GM21825 (cell line): ENCODE measurements at regions not wholly inside any gene's neighbourhood (a gene's known extent, or its start where the extent isn't known, plus 50 kb on each side); places are given as distances from the start of the nearest gene placed in this dataset.

ENCODE experiments used
- ATAC-seq: cut with Tn5 transposase; IDR thresholded peaks from one replicate; pipeline ENCODE4 v1.9.1; 2021; ENCODE audit warnings: mild to moderate bottlenecking, moderate library complexity; ENCODE audit not compliant: unreplicated experiment

DNA sequence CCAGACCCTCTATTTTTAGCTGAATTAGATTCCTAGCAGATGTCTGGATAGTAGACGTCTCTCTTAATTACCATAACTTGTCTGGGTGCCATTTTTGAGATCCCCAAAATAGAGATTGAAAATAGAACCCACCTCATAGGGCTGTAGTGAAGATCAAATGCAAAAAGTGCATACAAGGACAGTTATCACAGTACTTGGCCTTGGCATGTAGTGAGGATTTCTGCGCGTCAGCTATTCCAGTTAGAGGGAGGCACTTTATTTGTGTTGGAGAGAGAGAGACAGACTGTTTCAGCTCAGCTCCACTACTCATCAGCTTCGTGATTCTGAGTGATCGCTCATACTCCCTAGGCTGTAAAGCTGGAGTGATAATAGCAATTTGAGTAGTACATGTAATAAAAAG, 59.6 kb upstream of the CDH13 start:
- ATAC-seq, result no peak

DNA sequence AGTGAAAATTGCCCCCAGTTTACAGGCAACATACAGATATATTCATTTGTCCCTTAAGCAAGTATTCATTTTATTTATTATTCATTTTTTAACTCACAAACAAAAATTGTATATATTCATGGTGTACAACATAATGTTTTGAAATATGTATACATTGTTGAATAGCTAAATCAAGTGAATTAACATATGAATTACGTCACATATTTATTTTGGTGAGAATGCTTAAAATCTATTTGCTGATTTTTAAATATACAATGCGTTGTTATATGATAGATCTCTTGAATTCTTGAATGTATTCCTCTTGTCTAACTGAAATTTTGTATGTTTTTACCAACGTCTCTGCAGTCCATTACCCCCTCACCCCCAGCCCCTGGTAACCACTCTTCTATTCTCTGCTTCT, 63.4 kb upstream of the CDH13 start:
- ATAC-seq, result no peak

DNA sequence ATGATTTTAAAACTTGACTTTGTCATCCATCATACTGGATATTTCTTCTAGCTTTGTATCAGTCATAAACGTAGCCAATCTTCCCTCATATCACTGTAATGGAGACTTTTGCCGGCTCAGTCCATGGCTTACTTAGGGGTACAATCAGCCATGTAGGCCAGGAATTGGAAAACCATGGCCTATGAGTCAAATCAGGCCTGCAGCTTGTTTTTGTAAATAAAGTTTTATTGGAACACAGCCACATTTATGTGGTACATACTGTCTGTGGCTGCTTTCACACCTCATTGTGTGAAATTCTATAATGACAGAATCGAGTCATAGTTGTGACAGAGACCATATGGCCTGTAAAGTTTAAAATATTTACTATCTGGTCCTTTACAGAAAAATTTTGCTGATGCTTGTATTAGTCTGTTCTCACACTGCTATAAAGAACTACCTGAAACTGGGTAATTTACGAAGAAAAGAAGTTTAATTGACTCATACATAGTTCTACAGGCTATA, 64.5 kb upstream of the CDH13 start:
- no peak for ATAC-seq

DNA sequence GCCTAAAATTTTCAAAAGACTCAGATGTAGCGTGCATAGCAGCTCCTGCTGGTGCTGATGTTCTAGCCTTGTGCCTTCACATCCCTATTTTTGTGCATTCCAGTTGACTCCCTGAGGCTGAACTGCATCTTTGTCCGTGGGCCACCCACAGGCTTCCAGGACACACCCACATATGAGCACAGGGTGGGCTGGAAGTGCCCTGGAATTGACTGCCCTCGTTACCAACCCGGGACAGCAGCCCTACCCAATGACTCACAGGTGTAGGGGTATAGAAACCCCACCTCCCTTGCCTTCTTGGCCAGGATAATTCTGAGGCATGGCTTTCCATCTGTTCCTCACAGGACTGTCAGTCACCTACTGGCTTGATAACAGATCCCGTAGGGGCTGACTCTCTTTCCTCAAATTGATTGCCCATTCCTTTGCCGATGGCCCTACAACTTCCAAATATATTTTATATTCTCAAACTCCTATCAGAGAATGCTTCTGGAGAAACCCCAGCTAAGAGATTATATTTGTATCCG, 65.9 kb upstream of the CDH13 start:
- ATAC-seq, result no peak

DNA sequence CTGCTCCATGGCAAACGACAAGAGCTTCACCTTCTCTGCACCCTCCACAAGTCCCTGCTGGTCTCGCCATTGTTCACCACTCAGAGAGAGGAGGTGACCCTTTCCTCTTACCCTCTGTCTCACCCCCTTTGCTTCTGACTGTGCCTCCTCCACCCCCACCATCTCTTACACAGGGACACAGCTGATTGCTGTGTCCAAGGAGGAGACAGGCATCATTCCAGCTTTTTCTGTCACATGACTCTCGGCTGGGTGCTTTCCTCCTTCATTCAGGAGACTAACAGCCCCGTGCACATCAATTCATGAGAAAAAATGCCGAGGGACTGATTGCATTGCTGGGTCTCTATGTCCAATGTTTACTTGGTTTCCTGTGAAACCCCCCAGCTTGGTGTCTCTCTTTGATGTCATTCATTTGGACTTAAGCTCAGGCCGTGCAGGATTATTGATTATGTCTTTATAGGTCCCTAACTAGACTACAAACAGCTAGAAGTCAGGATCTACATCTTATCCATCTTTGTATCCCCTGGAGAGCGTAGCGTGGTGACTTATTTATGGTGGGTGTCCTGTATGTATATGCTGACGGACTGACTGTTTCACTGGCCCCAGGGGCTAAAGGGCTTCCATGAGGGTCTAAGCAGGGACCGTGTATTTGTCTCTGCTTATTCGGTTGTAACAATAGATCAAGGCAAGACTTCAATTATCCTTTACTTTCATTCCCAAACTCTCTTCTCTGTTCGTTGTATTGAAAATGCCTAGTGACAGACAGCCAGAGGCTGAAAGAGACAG, 82.2 kb upstream of the CDH13 start:
- ATAC-seq, result no peak

DNA sequence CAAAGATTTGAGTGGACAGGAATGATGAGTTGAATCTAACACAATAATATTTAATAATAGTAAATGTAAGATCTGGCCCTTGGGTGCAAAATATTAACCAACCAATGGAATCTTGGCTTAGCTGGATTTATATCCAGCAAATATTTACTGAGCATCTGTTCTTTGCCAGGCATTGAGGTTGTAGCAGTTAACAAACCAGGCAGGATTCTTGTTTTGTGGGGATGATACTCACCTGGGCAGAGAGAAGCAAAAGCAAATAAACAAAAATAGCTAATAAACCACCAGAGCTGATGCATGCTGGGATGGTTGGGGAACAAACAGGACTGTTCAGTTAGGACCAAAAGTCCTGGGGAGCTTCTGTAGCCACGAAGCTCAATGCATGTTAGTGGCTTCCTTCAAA, 84.1 kb upstream of the CDH13 start:
- ATAC-seq, result no peak

DNA sequence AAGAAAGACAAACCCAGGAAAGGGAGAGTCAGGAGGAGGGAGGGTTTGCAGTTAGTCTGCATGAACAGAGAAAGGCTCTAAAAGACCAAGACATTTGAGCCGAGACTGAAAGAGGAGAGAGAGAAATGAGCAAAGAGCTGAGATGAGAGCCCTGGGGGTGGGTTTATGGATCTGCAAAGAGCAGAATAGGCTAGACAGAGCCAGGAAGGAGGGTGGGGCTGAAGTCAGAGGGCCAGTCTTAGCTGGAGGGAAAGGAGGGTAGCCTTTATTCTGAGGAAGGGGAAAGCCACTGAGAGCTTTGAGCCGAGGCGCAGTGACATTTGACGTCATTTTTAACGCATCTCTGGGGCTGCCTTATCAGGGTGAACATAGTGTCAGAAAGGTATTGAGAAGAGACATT, 85.7 kb upstream of the CDH13 start:
- no peak for ATAC-seq

DNA sequence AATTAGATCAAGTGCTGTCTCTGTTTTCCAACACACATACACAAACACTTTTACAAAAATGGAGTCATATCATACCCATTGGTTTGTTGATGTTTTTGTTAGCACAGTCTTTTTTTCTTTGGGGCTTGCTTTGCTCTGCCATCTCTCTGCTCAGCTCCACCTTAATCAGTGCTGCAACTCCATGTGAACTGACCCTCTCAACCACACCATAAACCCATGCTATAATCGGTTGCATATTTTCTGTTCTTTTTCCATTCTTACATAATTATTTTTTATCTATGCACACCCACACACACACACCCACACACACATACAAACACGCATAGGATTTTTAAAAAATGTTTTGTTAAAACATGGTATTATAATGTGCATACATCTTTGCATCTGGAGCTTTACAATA, 91.0 kb upstream of the CDH13 start:
- ATAC-seq, result no peak

DNA sequence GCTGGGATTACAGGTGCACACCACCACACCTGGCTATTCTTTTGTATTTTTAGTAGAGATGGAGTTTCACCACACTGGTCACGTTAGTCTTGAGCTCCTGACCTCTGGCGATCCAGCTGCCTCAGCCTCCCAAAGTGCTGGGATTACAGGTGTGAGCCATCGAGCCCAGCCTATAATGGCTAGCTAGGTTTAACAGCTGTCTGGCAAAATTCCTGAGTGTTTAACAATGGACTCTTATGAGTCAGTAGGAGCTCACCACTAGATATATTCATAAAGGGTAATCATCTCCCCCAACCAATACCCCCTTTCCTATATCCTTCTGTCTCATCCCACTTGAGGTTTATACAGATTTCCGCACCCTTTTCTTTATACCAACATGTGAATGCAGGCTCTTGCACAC, 91.5 kb upstream of the CDH13 start:
- ATAC-seq, result no peak

DNA sequence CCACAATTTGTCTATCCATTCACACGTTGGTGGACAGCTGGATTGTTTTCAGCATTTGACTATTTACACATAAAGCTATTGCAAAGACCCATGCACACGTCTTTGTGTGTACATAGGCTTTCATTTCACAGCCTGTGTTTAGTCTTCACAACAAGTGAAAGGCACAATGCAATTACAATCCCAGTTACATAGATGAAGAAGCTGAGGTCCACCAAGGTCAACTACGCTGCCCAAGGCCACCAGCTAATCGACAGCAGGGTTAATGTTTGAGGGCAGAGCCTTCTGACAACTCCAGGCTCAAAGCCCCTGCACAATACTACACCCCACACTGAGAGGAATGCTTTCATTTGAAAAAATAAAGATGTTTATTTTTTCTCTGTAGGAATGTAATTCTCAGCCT, 93.6 kb upstream of the CDH13 start:
- no peak for ATAC-seq

DNA sequence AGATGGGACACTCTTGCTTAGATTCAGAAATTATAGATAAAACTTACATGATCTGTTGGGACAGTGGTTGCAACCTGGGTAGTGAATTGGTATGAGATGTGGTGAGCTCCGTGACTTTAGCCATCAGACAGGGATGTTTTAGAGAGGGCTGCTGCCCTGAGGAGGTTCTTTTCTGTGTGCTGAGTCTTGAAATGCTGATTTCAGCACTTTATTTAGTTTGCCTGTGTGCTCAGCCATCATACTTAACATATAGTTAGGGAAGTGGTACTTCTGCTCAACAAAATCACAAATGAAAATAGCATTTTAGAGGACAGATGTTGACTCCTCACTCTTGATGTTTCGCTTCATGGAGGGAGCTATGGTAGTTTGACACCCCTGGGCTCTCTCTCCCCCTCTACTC, 95.9 kb upstream of the CDH13 start:
- ATAC-seq, result no peak

DNA sequence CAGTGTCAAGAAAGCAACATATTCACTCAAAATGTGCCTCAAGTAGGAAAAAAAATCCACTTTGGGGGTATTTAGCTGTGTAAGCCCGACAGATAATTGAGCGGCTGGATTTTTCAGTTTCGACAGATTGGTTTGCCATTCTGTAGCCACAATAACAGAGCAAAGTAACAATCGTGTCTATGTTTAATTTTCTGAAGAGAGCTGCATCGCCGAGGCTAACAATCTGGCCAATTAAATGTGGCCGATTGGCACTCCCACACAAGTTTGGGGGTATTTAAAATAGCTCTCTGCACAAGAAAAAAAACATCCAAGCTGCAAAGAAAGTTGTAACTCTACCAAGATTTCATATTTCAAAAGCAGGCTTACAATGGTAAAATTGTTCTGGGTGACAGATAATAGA, 99.7 kb upstream of the CDH13 start:
- no peak for ATAC-seq

DNA sequence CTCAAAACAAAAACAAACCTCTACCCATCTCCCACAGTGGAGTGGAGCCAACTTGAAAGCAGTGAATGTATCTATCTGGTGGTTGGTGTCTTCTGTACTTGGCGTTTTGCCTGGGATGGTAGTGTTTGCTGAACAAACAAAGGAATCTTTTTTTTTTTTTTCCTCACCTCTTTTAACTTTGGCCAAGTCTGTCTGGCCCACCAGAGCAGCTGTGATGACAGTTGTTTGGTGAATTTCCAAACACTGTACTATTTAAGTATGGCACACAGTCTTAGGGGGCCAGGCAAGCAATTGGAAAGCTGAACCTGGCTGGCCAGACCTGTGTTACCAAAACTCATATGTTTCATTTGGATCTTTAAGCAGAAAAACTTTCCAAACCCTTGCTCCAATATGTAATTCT, 101.8 kb upstream of the CDH13 start:
- ATAC-seq, result no peak

DNA sequence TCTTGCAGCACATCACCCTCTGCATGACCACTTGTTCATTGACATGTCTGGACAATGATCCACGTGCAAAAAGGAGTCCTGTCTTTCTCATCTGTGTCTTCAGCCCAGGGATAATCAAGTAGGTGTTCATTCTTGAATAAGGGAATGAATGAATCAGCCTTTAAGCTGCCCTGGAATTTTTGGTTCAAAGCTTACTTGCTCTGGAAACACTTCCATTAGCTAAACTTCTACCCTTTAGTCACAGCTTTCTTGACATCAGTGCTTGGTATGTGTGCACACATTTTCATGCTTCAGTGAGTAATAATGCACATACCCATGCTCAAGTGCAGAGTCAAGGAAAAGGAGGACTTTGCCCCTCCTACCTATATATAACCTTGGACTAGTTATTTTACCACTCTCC, 103.0 kb upstream of the CDH13 start:
- no peak for ATAC-seq

DNA sequence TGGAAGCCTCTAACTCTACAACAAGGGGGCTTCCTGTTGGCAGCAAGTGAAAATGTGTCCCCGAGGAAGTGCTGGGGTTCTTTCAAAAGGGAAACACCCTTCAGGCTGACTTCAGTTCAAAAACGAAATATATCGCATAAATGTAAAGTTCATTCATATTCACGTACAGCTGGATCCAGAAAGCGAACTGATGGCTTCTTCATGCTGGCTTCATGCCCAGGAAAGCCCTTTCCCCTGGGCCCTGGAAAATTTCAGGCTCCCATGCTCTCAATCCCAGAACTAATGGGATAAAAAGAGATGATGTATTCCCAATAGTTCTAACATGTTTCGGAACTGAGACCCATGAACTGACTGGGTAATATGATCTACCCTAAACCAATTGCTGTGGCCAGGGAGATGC, 104.7 kb upstream of the CDH13 start:
- ATAC-seq, result no peak

DNA sequence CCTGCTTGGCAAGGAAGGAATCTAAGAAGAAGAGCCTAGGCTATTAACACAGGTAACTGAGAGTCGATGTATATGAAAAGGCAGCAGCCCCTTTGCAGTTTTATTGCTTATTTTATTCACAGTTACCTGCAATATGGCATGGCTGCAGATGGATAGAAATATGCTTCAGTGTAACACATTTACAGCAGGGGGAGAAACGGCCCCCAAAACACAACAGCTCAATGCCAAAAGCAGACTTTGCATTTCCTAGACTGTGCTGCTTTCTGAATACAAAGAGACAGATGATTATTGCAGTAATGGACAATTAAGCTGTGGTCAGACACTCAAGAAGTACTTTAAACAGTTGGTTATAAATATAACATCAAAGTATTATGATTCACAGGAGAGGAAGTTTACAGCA, 108.0 kb upstream of the CDH13 start:
- no peak for ATAC-seq

DNA sequence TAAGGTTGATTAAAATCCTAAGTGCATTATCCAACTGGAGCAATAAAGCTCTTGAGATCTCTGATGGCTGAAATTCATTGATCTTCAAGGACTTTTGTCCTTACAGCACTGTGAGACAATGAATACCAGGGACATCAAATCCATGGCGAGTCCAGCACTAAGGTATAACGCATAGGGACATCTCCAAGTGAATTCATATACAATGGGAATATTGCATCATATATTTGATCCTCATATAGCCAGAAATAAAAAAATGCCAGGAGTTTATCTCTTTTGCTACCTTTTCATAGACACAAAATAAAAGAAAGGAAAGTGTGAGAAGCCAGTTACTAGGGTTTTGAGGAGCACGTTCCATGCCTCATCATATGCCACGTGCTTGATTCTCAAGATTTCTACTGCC, 112.5 kb upstream of the CDH13 start:
- no peak for ATAC-seq

DNA sequence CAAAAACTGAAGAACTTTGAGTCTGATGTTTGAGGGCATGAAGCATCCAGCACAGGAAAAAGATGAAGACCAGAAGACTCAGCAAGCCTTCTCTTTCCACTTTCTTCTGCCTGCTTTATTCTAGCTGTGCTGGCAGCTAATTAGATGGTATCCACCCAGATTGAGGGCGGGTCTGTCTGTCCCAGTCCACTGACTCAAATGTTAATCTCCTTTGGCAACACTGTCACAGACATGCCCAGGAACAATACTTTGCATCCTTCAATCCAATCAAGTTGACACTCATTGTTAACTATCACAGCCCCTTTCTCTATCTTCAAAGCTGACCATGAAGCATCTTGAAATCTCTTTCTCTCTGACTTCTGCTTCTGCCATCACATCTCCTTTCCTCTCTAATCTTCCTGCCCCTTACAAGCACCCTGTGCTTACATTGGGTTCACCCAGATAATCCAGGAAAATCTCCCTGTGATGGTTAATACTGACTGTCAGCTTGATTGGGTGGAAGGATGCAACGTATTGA, 115.9 kb upstream of the CDH13 start:
- ATAC-seq, result no peak

DNA sequence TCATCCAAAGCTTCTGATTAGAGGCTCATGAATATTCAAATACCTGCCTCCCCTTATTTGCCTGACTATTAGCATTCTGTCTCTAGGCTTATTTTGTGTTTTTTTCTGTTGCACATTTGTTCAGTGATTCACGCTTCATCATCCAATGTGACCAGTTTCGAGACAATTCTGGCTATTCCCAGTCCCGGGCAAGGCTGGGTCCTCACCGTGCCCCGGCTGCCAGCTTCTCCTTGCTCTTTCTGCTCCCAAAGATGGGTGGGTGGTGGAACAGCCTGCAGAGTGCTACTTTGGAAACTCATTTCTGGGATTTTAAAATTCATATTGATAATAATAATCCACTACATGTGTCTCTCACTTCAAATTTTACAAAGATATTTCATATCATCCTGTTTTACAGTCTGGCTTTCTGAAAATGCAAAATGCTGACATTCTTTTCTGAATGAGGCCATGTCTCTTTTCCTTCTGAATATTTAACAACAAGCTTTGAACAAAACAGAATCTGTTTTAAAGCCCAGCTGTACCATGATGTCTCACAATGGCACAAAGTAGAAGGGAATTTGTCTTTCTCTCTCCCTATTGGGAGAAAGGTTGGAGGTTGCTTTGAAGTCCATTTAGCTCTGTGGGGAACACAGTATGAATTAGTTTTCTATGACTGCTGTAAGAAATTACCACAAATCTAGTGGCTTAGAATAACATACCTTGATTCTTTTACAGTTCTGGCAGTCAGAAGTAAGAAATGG, 116.9 kb upstream of the CDH13 start:
- ATAC-seq, result no peak

DNA sequence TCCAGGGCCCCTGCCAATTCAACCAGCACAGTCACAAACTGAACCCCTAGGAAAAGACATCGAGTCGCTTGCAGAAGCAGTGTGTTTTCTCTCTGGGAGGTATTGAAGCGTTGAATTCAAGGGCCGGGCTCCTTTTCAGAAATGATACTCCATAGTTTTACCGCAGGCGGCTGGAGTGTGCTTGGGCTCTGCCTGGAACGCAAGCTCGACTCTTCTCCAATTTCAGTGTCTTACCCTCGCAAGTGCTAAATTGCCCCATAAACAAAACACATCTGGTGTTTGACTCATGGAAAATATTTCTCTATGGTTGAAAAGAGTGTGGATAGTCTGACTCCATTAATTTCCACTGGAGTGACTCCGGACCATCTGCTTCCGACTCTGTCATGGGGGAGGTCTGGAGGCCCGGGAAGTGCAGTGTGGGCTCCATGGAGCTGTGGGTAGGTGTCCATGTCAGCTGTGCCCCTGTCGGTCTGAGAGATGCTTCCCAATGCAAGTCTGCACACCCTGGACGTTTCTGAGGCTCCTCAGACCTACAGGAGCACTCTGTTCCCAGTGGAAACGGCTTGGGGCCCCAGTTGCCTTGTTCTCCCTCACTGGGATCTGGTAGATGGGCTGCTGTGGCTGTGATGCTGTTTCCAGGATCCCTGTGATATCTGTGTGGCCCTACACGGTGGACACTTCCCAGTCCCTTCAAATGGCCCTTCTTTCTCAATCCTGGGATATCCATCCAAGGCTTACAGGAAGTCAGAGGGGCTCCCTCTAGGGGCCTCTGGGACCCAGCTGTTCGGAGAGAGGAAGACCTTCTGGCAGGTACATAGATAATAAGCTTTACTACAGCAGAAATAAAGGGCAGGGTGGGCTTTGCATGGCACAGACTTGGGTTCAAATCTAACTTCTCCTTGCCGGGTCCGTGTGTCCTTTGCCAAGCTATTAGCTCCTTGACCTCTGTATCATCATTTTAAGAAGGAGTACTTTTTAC, 119.8 kb upstream of the CDH13 start:
- ATAC-seq, result no peak

DNA sequence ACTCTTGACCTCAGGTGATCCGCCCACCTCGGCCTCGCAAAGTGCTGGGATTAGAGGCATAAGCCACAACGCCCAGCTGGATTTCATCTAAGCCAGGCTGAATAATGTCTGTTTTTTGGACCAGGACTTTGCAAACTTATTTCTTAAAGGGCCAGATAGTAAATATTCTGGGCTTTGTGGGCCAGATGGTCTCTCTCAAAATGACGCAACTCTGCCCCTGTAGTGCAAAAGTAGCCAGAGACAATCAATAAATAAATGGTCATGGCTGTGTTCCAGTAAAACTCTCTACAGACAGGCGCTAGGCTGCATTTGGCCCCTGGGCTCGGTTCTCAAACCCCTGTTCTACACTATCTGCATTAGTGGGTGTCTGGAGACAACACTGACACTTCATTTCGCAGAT, 121.9 kb upstream of the CDH13 start:
- ATAC-seq, result no peak
